ENCODE measurements at regions not wholly inside any gene's neighbourhood (a gene's known extent, or its start where the extent isn't known, plus 50 kb on each side); places are given as distances from the start of the nearest gene placed in this dataset.
"Not testable (repeated sequence)": the region's sequence is repeated elsewhere in the genome, so short reads cannot be mapped to it uniquely, and the experiment has no call there.

- Histone ChIP-seq H3K9me3 (replicated peaks; ENCODE audit: control insufficient read depth, insufficient read depth, low read length) (no peaks in the 10 kb centered on the region), H3K27ac (ENCODE audit: insufficient read depth, low read depth, low read length) (no peak overlapping the region), H3K79me2 (ENCODE audit: control insufficient read depth, insufficient read depth, low read length) (no peaks in the 10 kb centered on the region), H3K4me1 (ENCODE audit: control insufficient read depth, extremely low read depth, insufficient read depth, low read length) (no peaks in the 10 kb centered on the region), H3K36me3 (ENCODE audit: control insufficient read depth in 2 of 2, extremely low read depth in 1 of 2, insufficient read depth in 2 of 2, low read length in 2 of 2) (no peaks in the 10 kb centered on the region), H3K27me3 (ENCODE audit: control insufficient read depth in 2 of 2, insufficient read depth in 2 of 2, low read length in 2 of 2) (peaks cover 6 to 8% of the 10 kb centered on the region in 2 experiments), H2AFZ (ENCODE audit: low read depth, low read length) (no peak overlapping the region), H3K9ac (replicated peaks; ENCODE audit: extremely low read depth, insufficient read depth, low read length) (no peak overlapping the region), H3K4me3 (replicated peaks in 1 of 3; ENCODE audit: insufficient read depth in 1 of 3, low read depth in 1 of 3, low read length in 3 of 3) (no peak overlapping the region), H3K9me1 (replicated peaks; ENCODE audit: control insufficient read depth, extremely low read depth, insufficient read depth, low read length) (no peaks in the 10 kb centered on the region), H4K20me1 (replicated peaks; ENCODE audit: control insufficient read depth, extremely low read depth, insufficient read depth, low read length) (no peaks in the 10 kb centered on the region), H3K4me2 (ENCODE audit: insufficient read depth, low read length) (no peak overlapping the region)
- ChIA-PET CTCF (no interaction called here), POLR2A (no interaction called here)
- TF ChIP-seq MAX (IDR thresholded peaks at IDR 0.05; ENCODE audit: insufficient read depth, insufficient read length) (no peak), FOS (IDR thresholded peaks at IDR 0.05; ENCODE audit: borderline replicate concordance, insufficient read depth, low read length) (no peak), POLR2AphosphoS5 (IDR thresholded peaks at IDR 0.05; ENCODE audit: insufficient read depth, low read depth, low read length) (no peak), CTCF (IDR thresholded peaks at IDR 0.05; ENCODE audit: extremely low read depth in 1 of 2, insufficient read depth in 1 of 2, low read depth in 1 of 2, low read length in 2 of 2) (no peak), MYC (IDR thresholded peaks at IDR 0.05; ENCODE audit: low read depth, low read length) (no peak), GATA2 (IDR thresholded peaks at IDR 0.05; ENCODE audit: insufficient read depth, insufficient read length, low read depth, low read length) (no peak), EZH2 (IDR thresholded peaks at IDR 0.05; ENCODE audit: borderline replicate concordance, low read depth, low read length, severe bottlenecking) (no peak), JUN (IDR thresholded peaks at IDR 0.05; ENCODE audit: borderline replicate concordance, insufficient read depth, insufficient read length, low read depth) (no peak), POLR2A (IDR thresholded peaks at IDR 0.05; ENCODE audit: low read depth, low read length) (no peak)
- dilution Hi-C loops (cut with MboI; ENCODE audit: extremely low pct_ligation_motif_present, low sequenced_read_pairs) (no loop called here), intact Hi-C loops (cut with micrococcal nuclease) (no loop called here)
- no peak for DNase-seq (ENCODE audit: low read depth, low spot score)
- no TSS peak for BruUV-seq (replicated peaks)
- FAIRE-seq, result no peak
Observed at GRCh38 chr21:38639571-38640354, 141.5 kb upstream of the ERG start.

- H3K27me3 ChIP-seq (ENCODE audit: control insufficient read depth in 2 of 2, insufficient read depth in 2 of 2, low read length in 2 of 2); CTCF ChIA-PET; DNase-seq (ENCODE audit: low read depth, low spot score); H3K79me2 ChIP-seq (ENCODE audit: control insufficient read depth, insufficient read depth, low read length); H3K4me3 ChIP-seq (replicated peaks in 1 of 3; ENCODE audit: insufficient read depth in 1 of 3, low read depth in 1 of 3, low read length in 3 of 3); H3K4me2 ChIP-seq (ENCODE audit: insufficient read depth, low read length); H3K9ac ChIP-seq (replicated peaks; ENCODE audit: extremely low read depth, insufficient read depth, low read length); POLR2A ChIA-PET; H3K36me3 ChIP-seq (ENCODE audit: control insufficient read depth in 2 of 2, extremely low read depth in 1 of 2, insufficient read depth in 2 of 2, low read length in 2 of 2); H2AFZ ChIP-seq (ENCODE audit: low read depth, low read length); H4K20me1 ChIP-seq (replicated peaks; ENCODE audit: control insufficient read depth, extremely low read depth, insufficient read depth, low read length); H3K9me1 ChIP-seq (replicated peaks; ENCODE audit: control insufficient read depth, extremely low read depth, insufficient read depth, low read length); BruUV-seq (replicated peaks); dilution Hi-C loops (cut with MboI; ENCODE audit: extremely low pct_ligation_motif_present, low sequenced_read_pairs); H3K27ac ChIP-seq (ENCODE audit: insufficient read depth, low read depth, low read length); H3K9me3 ChIP-seq (replicated peaks; ENCODE audit: control insufficient read depth, insufficient read depth, low read length); H3K4me1 ChIP-seq (ENCODE audit: control insufficient read depth, extremely low read depth, insufficient read depth, low read length); intact Hi-C loops (cut with micrococcal nuclease); FAIRE-seq: not testable (repeated sequence)
Observed at GRCh38 chr21:38640355-38640742, 142.1 kb upstream of the ERG start.

All from endothelial cell of umbilical vein (primary cell).